Left kidney (tissue), 1 donor: ENCODE measurements at regions not wholly inside any gene's neighbourhood (a gene's known extent, or its start where the extent isn't known, plus 50 kb on each side); places are given as distances from the start of the nearest gene placed in this dataset.
"Not testable (repeated sequence)": the region's sequence is repeated elsewhere in the genome, so short reads cannot be mapped to it uniquely, and the experiment has no call there.

Experiments
- DNase-seq: peaks from one replicate; pipeline ENCODE4 v3.0.0-alpha.2; 2013

- no peak for DNase-seq
Measured at GRCh38 chr2:149861034-149861433, 273.5 kb upstream of the MMADHC start.

GRCh38 chr2:149860276-149860921, 272.8 kb upstream of the MMADHC start:
- DNase-seq = peak; percentile 53

GRCh38 chr2:149858901-149859634, 271.5 kb upstream of the MMADHC start:
- no peak for DNase-seq

DNA sequence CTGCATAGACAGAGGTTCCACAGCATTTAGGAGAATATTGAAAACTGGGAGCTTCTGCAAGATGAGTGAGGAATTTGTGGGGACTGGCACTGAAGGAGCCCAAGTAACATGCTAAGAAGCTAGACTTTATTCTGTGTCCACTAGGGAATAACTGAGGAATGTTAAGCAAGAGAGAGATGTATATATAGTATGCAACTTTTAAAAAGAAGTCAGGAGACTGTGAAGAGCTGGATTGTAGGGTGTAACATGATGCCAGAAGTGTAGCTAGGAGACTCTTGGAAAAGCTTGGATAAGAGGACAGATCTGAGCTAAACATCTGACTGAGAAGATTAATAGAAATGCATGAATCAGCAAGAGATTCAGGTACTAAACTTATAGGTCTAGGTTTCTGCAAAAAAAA, 270.6 kb upstream of the MMADHC start:
- no peak for DNase-seq

- no peak for DNase-seq
Measured at GRCh38 chr2:149857344-149857743, 269.8 kb upstream of the MMADHC start.

DNA sequence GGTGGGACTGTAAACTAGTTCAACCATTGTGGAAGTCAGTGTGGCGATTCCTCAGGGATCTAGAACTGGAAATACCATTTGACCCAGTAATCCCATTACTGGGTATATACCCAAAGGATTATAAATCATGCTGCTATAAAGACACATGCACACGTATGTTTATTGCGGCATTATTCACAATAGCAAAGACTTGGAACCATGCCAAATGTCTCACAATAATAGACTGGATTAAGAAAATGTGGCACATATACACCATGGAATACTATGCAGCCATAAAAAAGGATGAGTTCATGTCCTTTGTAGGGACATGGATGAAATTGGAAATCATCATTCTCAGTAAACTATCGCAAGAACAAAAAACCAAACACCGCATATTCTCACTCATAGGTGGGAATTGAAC, 268.3 kb upstream of the MMADHC start:
- DNase-seq = not testable (repeated sequence)

GRCh38 chr2:149849591-149849990, 262.0 kb upstream of the MMADHC start:
- no peak for DNase-seq

- no peak for DNase-seq
Measured at GRCh38 chr2:149849136-149849535, 261.6 kb upstream of the MMADHC start.

- DNase-seq = no peak
Measured at GRCh38 chr2:149841396-149841795, 253.8 kb upstream of the MMADHC start.

DNA sequence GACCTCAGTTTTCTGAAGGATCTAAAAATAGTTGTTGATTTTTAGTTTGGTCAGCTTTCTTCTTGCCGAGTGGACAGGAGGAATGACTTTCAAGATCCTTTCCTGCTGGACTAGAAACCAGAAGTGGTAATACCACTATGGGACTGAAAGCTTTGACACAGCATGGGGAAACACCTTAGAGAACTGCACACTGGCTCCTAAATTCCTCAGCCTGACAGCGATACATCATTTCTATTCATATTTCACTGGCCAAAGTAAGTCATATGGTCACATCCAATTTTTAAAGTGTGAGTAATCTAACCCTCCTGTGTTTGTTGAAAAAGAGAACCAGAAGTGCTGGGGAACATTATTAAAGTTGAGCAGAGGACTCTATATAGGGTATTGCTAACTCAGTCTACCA, 244.7 kb upstream of the MMADHC start:
- no peak for DNase-seq

DNA sequence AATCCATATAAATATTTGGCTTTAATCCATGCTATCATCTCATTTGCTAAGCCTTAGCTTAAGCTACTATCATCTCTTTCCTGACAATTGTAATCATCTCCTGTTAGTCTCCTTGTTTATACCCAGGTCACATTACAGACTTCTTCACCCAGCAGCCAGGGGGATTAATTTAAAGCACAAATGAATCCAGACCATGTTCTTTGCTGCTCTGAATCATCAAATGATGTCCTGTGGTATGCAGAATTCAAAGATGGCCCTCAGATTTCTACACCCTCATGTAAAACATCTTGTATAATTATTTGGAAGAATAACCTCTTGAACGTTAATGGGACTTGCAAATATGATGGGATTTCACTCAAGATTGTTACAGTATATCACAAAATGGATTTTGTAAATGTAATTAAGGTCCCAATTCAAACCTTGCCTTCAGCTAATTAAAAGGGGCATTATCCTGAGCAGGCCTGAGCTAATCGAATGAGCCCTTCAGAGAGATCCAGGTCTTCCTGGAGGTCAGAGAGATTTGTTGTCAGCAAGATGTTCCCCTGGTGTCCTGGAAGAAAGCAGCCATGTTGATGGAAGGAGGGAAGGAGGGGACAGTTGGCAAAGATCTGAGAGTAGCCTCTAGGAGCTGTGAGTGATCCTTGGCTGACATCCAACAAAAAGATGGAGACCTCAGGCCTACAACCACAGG, 241.1 kb upstream of the MMADHC start:
- DNase-seq = no peak

- no peak for DNase-seq
Measured at GRCh38 chr2:149827585-149828126, 240.1 kb upstream of the MMADHC start.

- no peak for DNase-seq
Measured at GRCh38 chr2:149826471-149827125, 239.0 kb upstream of the MMADHC start.

- DNase-seq = no peak
Measured at GRCh38 chr2:149825473-149825872, 237.9 kb upstream of the MMADHC start.

- DNase-seq = no peak
Measured at GRCh38 chr2:149824136-149824535, 236.6 kb upstream of the MMADHC start.

DNA sequence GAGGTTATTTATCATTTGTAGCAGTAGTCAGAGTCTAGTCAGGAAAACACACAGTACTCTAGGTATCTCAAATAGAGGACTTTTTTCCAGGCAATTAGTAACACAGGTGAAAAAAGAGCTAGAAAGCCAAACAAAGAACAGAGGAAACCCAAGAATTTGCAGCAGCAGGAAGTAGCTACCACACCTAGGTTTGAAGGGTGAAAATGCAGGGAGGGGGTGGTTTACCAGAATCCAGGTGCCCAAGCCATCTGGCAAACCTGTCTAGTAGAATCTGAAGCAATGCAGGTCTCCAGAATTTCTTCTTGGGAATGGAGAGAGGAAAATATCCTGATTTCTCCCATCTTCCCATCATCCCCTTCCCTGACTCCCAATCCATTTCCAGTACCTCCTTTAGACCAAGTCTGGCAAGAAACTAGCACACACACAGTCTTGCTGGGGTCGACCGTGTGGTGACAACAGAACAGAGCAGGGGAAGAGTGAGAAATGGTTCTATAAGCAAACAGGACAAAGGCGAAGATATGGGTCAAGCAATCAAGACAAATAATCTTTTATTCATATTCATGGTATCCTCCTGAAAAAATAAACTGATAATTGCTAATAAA, 231.9 kb upstream of the MMADHC start:
- no peak for DNase-seq

DNA sequence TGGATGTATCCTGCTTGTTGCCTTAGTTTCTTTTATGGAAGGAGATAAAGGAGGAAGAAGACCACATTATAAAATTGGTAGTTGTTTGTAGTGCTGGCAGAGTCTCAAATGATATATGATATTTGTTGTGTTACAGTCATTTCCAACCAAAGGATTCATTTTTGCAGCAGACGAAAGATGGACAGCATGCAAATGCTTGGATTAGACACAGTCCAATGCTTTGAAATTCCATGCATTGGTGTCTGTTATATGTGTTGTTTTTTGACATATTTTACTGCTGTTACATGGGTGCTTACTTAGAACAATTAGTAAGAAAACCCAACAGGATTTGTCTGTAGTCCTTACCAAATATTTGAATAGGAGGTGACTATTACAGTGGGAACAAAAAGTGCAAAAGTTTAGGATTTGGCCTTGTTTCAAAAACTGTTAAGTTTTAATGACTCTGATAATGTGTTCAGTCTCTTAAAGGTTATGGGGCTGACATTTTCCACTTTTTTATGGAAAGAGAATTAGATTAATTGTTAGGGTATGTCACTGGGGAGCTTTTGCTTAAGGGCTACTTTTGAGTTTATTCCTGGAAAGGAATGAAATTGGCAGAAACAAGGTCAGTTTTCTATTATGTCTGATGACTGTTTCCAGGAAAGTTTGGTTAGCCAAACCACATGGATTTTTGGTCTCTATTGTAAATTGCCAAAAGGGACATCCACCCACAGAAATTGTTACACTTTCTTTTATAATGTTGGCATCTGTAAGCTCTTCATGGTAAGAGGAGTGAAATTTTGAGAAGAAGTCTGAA, 229.4 kb upstream of the MMADHC start:
- no peak for DNase-seq

GRCh38 chr2:149815941-149816340, 228.4 kb upstream of the MMADHC start:
- DNase-seq = no peak

GRCh38 chr2:149814901-149815300, 227.3 kb upstream of the MMADHC start:
- DNase-seq = no peak

- DNase-seq = no peak
Measured at GRCh38 chr2:149814049-149814448, 226.5 kb upstream of the MMADHC start.

DNA sequence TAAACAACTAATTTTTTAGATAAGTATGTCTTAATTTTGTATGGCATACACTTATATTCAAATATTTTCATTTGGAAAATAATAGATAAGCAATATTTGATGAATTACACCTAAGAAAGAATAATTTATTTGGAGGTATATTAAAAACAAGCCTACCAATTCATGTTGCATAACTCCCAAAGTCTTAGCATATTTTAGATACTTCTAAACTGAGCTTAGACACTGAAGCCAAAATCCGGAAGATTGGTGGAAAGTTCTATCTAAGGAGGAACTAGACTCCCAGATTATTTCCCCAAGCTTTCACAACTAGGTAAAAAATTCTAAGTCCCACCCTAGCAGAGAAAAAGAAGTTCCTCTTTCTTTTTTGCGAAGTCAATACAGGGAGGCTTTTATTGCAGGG, 221.0 kb upstream of the MMADHC start:
- DNase-seq = no peak
